ENCODE measurements at regions not wholly inside any gene's neighbourhood (a gene's known extent, or its start where the extent isn't known, plus 50 kb on each side); places are given as distances from the start of the nearest gene placed in this dataset.

GRCh38 chr16:51409001-51409675 is 258.1 kb upstream of the SALL1 start:
- Histone ChIP-seq H2AFZ (ENCODE audit: low read depth, low read length) (no peak overlapping the region), H3K36me3 (ENCODE audit: control insufficient read depth in 2 of 2, extremely low read depth in 1 of 2, insufficient read depth in 2 of 2, low read length in 2 of 2) (no peaks in the 10 kb centered on the region), H3K27ac (ENCODE audit: insufficient read depth, low read depth, low read length) (no peak overlapping the region), H3K4me2 (ENCODE audit: insufficient read depth, low read length) (no peak overlapping the region), H3K9me1 (replicated peaks; ENCODE audit: control insufficient read depth, extremely low read depth, insufficient read depth, low read length) (no peaks in the 10 kb centered on the region), H3K4me3 (replicated peaks in 1 of 3; ENCODE audit: insufficient read depth in 1 of 3, low read depth in 1 of 3, low read length in 3 of 3) (no peak overlapping the region), H3K79me2 (ENCODE audit: control insufficient read depth, insufficient read depth, low read length) (no peaks in the 10 kb centered on the region), H3K9me3 (replicated peaks; ENCODE audit: control insufficient read depth, insufficient read depth, low read length) (peaks cover 4% of the 10 kb centered on the region), H3K9ac (replicated peaks; ENCODE audit: extremely low read depth, insufficient read depth, low read length) (no peak overlapping the region), H3K4me1 (ENCODE audit: control insufficient read depth, extremely low read depth, insufficient read depth, low read length) (no peaks in the 10 kb centered on the region), H4K20me1 (replicated peaks; ENCODE audit: control insufficient read depth, extremely low read depth, insufficient read depth, low read length) (no peaks in the 10 kb centered on the region), H3K27me3 (ENCODE audit: control insufficient read depth in 2 of 2, insufficient read depth in 2 of 2, low read length in 2 of 2) (no peaks in the 10 kb centered on the region)
- BruUV-seq (replicated peaks) = no TSS peak
- no peak for FAIRE-seq
- dilution Hi-C loops (cut with MboI; ENCODE audit: extremely low pct_ligation_motif_present, low sequenced_read_pairs) (no loop called here), intact Hi-C loops (cut with micrococcal nuclease) (no loop called here)
- DNase-seq (ENCODE audit: low read depth, low spot score) = no peak
- ChIA-PET CTCF (no interaction called here), POLR2A (no interaction called here)
- no peak for TF ChIP-seq MAX (IDR thresholded peaks at IDR 0.05; ENCODE audit: insufficient read depth, insufficient read length)
- no peak for TF ChIP-seq GATA2 (IDR thresholded peaks at IDR 0.05; ENCODE audit: insufficient read depth, insufficient read length, low read depth, low read length)
- no peak for TF ChIP-seq JUN (IDR thresholded peaks at IDR 0.05; ENCODE audit: borderline replicate concordance, insufficient read depth, insufficient read length, low read depth)
- TF ChIP-seq EZH2 (IDR thresholded peaks at IDR 0.05; ENCODE audit: borderline replicate concordance, low read depth, low read length, severe bottlenecking) = no peak

GRCh38 chr16:51408357-51408756 is 257.3 kb upstream of the SALL1 start:
- H3K4me3 ChIP-seq (replicated peaks in 1 of 3; ENCODE audit: insufficient read depth in 1 of 3, low read depth in 1 of 3, low read length in 3 of 3) = no peak overlapping the region
- H4K20me1 ChIP-seq (replicated peaks; ENCODE audit: control insufficient read depth, extremely low read depth, insufficient read depth, low read length) = no peaks in the 10 kb centered on the region
- peak; percentile 7 for TF ChIP-seq FOS (IDR thresholded peaks at IDR 0.05; ENCODE audit: borderline replicate concordance, insufficient read depth, low read length)
- no peak for TF ChIP-seq POLR2AphosphoS5 (IDR thresholded peaks at IDR 0.05; ENCODE audit: insufficient read depth, low read depth, low read length)
- TF ChIP-seq GATA2 (IDR thresholded peaks at IDR 0.05; ENCODE audit: insufficient read depth, insufficient read length, low read depth, low read length) = no peak
- H3K9ac ChIP-seq (replicated peaks; ENCODE audit: extremely low read depth, insufficient read depth, low read length) = no peak overlapping the region
- peak overlapping the region; percentile 0 for H3K27ac ChIP-seq (ENCODE audit: insufficient read depth, low read depth, low read length)
- no peaks in the 10 kb centered on the region for H3K27me3 ChIP-seq (ENCODE audit: control insufficient read depth in 2 of 2, insufficient read depth in 2 of 2, low read length in 2 of 2)
- H3K9me1 ChIP-seq (replicated peaks; ENCODE audit: control insufficient read depth, extremely low read depth, insufficient read depth, low read length) = no peaks in the 10 kb centered on the region
- peaks cover 4% of the 10 kb centered on the region for H3K9me3 ChIP-seq (replicated peaks; ENCODE audit: control insufficient read depth, insufficient read depth, low read length)
- no peaks in the 10 kb centered on the region for H3K4me1 ChIP-seq (ENCODE audit: control insufficient read depth, extremely low read depth, insufficient read depth, low read length)
- no peak for FAIRE-seq
- intact Hi-C loops (cut with micrococcal nuclease) (no loop called here), dilution Hi-C loops (cut with MboI; ENCODE audit: extremely low pct_ligation_motif_present, low sequenced_read_pairs) (no loop called here)
- H2AFZ ChIP-seq (ENCODE audit: low read depth, low read length) = no peak overlapping the region
- DNase-seq (ENCODE audit: low read depth, low spot score) = peak; percentile 3
- BruUV-seq (replicated peaks) = no TSS peak
- H3K36me3 ChIP-seq (ENCODE audit: control insufficient read depth in 2 of 2, extremely low read depth in 1 of 2, insufficient read depth in 2 of 2, low read length in 2 of 2) = no peaks in the 10 kb centered on the region
- POLR2A ChIA-PET = no interaction called here
- CTCF ChIA-PET = no interaction called here
- no peaks in the 10 kb centered on the region for H3K79me2 ChIP-seq (ENCODE audit: control insufficient read depth, insufficient read depth, low read length)
- no peak overlapping the region for H3K4me2 ChIP-seq (ENCODE audit: insufficient read depth, low read length)

Data from endothelial cell of umbilical vein (primary cell).